IMR-90 (cell line): ENCODE measurements at regions not wholly inside any gene's neighbourhood (a gene's known extent, or its start where the extent isn't known, plus 50 kb on each side); places are given as distances from the start of the nearest gene placed in this dataset.
A peak's percentile ranks its signal among the peaks of the same experiment; 100 is the strongest.

Source experiments
- ATAC-seq: fragments of 200-7000 bp; cut with Tn5 transposase; 2 replicates; pipeline ENCODE4 v1.9.1; 2020; ENCODE audit warnings: low read depth, mild to moderate bottlenecking, moderate library complexity
- BruUV-seq: library from RNA; stranded (reverse); fragments of 400-500 nt; replicated peaks from 2 replicates; lab custom pipeline; 2021; lab: Mats Ljungman, UMichigan
- CTCF ChIA-PET: fragments of 300-600 bp; formaldehyde crosslinking; extraction: SDS; loops from one replicate; lab custom pipeline; 2021; ENCODE audit warnings: antibody characterized with exemption; lab: Yijun Ruan, JAX
- POLR2A ChIA-PET: fragments of 300-600 bp; sonication (Branson Sonifier 250); formaldehyde crosslinking; loops from one replicate; lab custom pipeline; 2022; ENCODE audit warnings: antibody characterized with exemption; ENCODE audit not compliant: unreplicated experiment; lab: Charles Lee
- DNase-seq: peaks from one replicate; pipeline ENCODE4 v3.0.0; 2013
- H2AFZ ChIP-seq: replicated peaks from 2 replicates; pipeline ENCODE3; 2013; ENCODE audit warnings: low read length, mild to moderate bottlenecking; ENCODE audit not compliant: poor library complexity
- H2AK5ac ChIP-seq: 2 replicates; pipeline ENCODE4 v1.6.1; 2013; ENCODE audit warnings: low read depth, low read length, inconsistent platforms
- H2AK9ac ChIP-seq: replicated peaks from 2 replicates; pipeline ENCODE3; 2013; ENCODE audit warnings: mild to moderate bottlenecking, low read depth, low read length, moderate library complexity; ENCODE audit not compliant: poor library complexity
- H2BK120ac ChIP-seq: 2 replicates; pipeline ENCODE4 v1.6.1; 2013; ENCODE audit warnings: low read depth, low read length, inconsistent platforms
- H2BK15ac ChIP-seq: 3 replicates; pipeline ENCODE4 v1.6.1; 2013; ENCODE audit warnings: low read depth, low read length, inconsistent platforms
- H2BK20ac ChIP-seq: 2 replicates; pipeline ENCODE4 v1.6.1; 2013; ENCODE audit warnings: low read depth, mild to moderate bottlenecking, inconsistent platforms, low read length, moderate library complexity
- H2BK5ac ChIP-seq: 2 replicates; pipeline ENCODE4 v1.6.1; 2013; ENCODE audit warnings: mild to moderate bottlenecking, low read depth, low read length, inconsistent platforms; ENCODE audit not compliant: poor library complexity, severe bottlenecking
- H3K14ac ChIP-seq: replicated peaks from 2 replicates; pipeline ENCODE4 v1.6.1; 2013; ENCODE audit warnings: low read depth, low read length, inconsistent platforms
- H3K18ac ChIP-seq: 2 replicates; pipeline ENCODE4 v1.6.1; 2013; ENCODE audit warnings: low read depth, low read length, control low read depth
- H3K23ac ChIP-seq: 2 replicates; pipeline ENCODE4 v1.6.1; 2013; ENCODE audit warnings: low read depth, low read length, inconsistent platforms
- H3K27ac ChIP-seq: 2 replicates; pipeline ENCODE4 v1.5.1; 2013; ENCODE audit warnings: mild to moderate bottlenecking, control low read depth, low read length; ENCODE audit not compliant: insufficient read depth
- H3K27me3 ChIP-seq: 2 replicates; pipeline ENCODE4 v1.6.1; 2013; ENCODE audit warnings: low read length; ENCODE audit not compliant: control insufficient read depth, insufficient read depth
- H3K36me3 ChIP-seq: 2 replicates; pipeline ENCODE4 v1.6.1; 2013; ENCODE audit warnings: low read length, mixed read lengths; ENCODE audit not compliant: control insufficient read depth, insufficient read depth
- H3K4ac ChIP-seq: 2 replicates; pipeline ENCODE4 v1.6.1; 2013; ENCODE audit warnings: low read depth, low read length, inconsistent platforms
- H3K4me1 ChIP-seq: 2 replicates; pipeline ENCODE4 v1.6.1; 2013; ENCODE audit warnings: low read length, mixed read lengths; ENCODE audit not compliant: control insufficient read depth, insufficient read depth
- H3K4me2 ChIP-seq: 2 replicates; pipeline ENCODE4 v1.6.1; 2013; ENCODE audit warnings: low read depth, mild to moderate bottlenecking, control low read depth, low read length, moderate library complexity
- H3K4me3 ChIP-seq: 2 replicates; pipeline ENCODE4 v1.5.1; 2013; ENCODE audit warnings: low read depth, mild to moderate bottlenecking, control low read depth, low read length, moderate library complexity; ENCODE audit not compliant: insufficient read depth
- H3K56ac ChIP-seq: 2 replicates; pipeline ENCODE4 v1.6.1; 2013; ENCODE audit warnings: low read length, inconsistent platforms; ENCODE audit not compliant: insufficient read depth; ENCODE audit errors: extremely low read depth
- H3K79me1 ChIP-seq, 2 experiments: 2 replicates each; pipeline ENCODE4 v1.6.1; 2013; ENCODE audit warnings: low read length in 2 of 2, inconsistent platforms in 1 of 2, low read depth in 1 of 2
- H3K9ac ChIP-seq: 2 replicates; pipeline ENCODE4 v1.6.1; 2013; ENCODE audit warnings: low read depth, low read length, control low read depth
- H3K9me1 ChIP-seq: 2 replicates; pipeline ENCODE4 v1.6.1; 2013; ENCODE audit warnings: low read length, inconsistent platforms; ENCODE audit not compliant: insufficient read depth
- H3K9me3 ChIP-seq: 2 replicates; pipeline ENCODE4 v1.6.1; 2013; ENCODE audit warnings: low read length; ENCODE audit not compliant: control insufficient read depth, insufficient read depth
- H4K20me1 ChIP-seq: 2 replicates; pipeline ENCODE4 v1.6.1; 2013; ENCODE audit warnings: low read length, inconsistent platforms; ENCODE audit not compliant: insufficient read depth
- H4K5ac ChIP-seq: 2 replicates; pipeline ENCODE4 v1.6.1; 2013; ENCODE audit warnings: mild to moderate bottlenecking, low read depth, low read length, control low read depth
- H4K8ac ChIP-seq, 2 experiments: 2 replicates each; pipeline ENCODE4 v1.6.1; 2013; ENCODE audit warnings: low read depth in 2 of 2, low read length in 2 of 2, control low read depth in 1 of 2, inconsistent platforms in 1 of 2
- H4K91ac ChIP-seq: 2 replicates; pipeline ENCODE4 v1.6.1; 2013; ENCODE audit warnings: low read depth, low read length, inconsistent platforms; ENCODE audit not compliant: insufficient read depth
- CEBPB ChIP-seq: IDR thresholded peaks from 2 replicates; pipeline ENCODE4 v1.6.1; 2012; ENCODE audit warnings: low read depth, low read length, improper control_type of control experiment
- RFX5 ChIP-seq: IDR thresholded peaks from 2 replicates; pipeline ENCODE4 v1.8.0; 2012; ENCODE audit warnings: low read depth, mild to moderate bottlenecking, low read length, moderate library complexity
- whole genome bisulfite sequencing, 2 experiments: methylation state at CpG; one replicate each; pipeline versions ENCODE4 v1.1.5 to v1.1.7; 2013; ENCODE audit warnings: missing lambda C conversion rate in 2 of 2; ENCODE audit not compliant: insufficient read length in 1 of 2; ENCODE audit errors: extremely low coverage in 2 of 2; 5-methylcytosine and 5-hydroxymethylcytosine counted together
- dilution Hi-C: fragments of 300-500 bp; cut with HindIII; formaldehyde crosslinking; loops from one replicate; pipeline ENCODE4 v1.14.3; 2018; ENCODE audit warnings: low sequenced_read_pairs; ENCODE audit not compliant: unreplicated experiment
- in situ Hi-C: fragments of 300-500 bp; cut with MboI; formaldehyde crosslinking; loops from 3 replicates; pipeline ENCODE4 v1.14.3; 2019; ENCODE audit warnings: low sequenced_read_pairs, inconsistent platforms, mixed read lengths
- intact Hi-C: fragments of 100-400 bp; cut with micrococcal nuclease; formaldehyde crosslinking; loops from 2 replicates; pipeline ENCODE4 v1.10.0; 2022

DNA sequence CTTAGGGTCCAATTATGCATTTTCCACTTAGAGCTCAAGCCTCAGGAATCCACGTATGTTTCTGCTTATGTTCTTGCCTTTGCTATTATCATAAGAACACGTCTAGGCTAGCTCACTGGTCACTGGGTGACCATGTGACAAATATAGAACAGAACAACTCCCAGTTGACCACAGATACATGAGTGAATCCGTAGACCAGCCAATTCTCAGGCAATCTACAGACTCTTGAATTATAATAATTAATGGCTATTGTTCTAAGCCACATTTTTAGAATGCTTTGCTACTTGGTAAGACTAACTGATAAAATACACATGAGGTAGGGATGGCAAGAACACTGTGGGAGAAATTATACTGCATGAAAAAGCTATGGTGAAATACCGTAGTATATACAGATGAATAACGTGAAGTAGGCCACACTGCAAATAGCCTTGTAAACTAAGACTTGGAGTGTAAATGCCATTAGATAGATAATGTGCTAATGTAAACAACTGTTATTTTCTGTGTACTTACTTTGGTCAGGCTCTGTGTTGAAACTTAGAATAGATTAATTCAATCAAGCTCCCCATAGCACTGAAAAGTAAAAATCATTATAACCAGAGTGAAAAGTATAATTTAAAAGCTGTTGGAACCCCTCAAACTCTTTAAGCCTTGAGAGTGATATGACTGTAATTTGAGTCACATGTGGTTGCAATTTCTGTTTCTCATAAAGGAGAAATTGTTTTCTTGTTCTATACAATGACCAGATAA, 366.2 kb upstream of the CCDC179 start:
- Histone ChIP-seq H3K4me3 (no peak overlapping the region), H4K91ac (0 out of 2 replicates have a peak overlapping the region, but pooled peaks have one; percentile 2), H2AK9ac (no peak overlapping the region), H3K4me2 (0 out of 2 replicates have a peak overlapping the region, but pooled peaks have one; percentile 8), H4K8ac (peak overlapping the region in 1 of 2 experiments; percentile 66; a peak in 2 of 4 replicates), H4K5ac (peak overlapping the region; percentile 5), H3K27ac (peak overlapping the region; percentile 66; the same call in 1 of the 2 replicates), H2BK120ac (peak overlapping the region; percentile 62), H3K23ac (peak overlapping the region; percentile 82; the same call in 1 of the 2 replicates), H3K9ac (no peak overlapping the region), H3K14ac (peak overlapping the region; percentile 50), H3K27me3 (no peaks in the 10 kb centered on the region), H3K4ac (peak overlapping the region; percentile 30; the same call in 1 of the 2 replicates), H3K4me1 (peaks cover 3% of the 10 kb centered on the region; the same call in 1 of the 2 replicates), H2BK20ac (peak overlapping the region; percentile 60), H2BK5ac (peak overlapping the region; percentile 91), H3K56ac (peak overlapping the region; percentile 30; the same call in 1 of the 2 replicates), H3K9me1 (no peaks in the 10 kb centered on the region), H2AFZ (no peak overlapping the region), H3K18ac (peak overlapping the region; percentile 55), H3K9me3 (no peaks in the 10 kb centered on the region), H2BK15ac (peak overlapping the region; percentile 16; the same call in 1 of the 3 replicates), H3K79me1 (no peaks in the 10 kb centered on the region), H3K36me3 (no peaks in the 10 kb centered on the region), H2AK5ac (no peak overlapping the region), H4K20me1 (no peaks in the 10 kb centered on the region)
- CTCF ChIA-PET = interaction anchor here (1.1 kb wide), 1 partner anchor 10 kb away, joined by 3 read pairs; no protein-coding TSS in a partner anchor
- in situ Hi-C loops (no loop called here), dilution Hi-C loops (no loop called here), intact Hi-C loops (no loop called here)
- TF ChIP-seq RFX5 = no peak
- peak; percentile 42; the same call in 1 of the 2 replicates for TF ChIP-seq CEBPB
- peak; percentile 77 for DNase-seq
- POLR2A ChIA-PET = interaction anchor here (0.6 kb wide), 1 partner anchor 330 kb away, joined by 3 read pairs; no protein-coding TSS in a partner anchor
- ATAC-seq = peak; percentile 91
- no TSS peak for BruUV-seq
- WGBS, 2 experiments = 6% methylated on average over 2 of the region's 5 CpGs; no CpG with 5 or more reads in 1 of the 2 experiments
